Skeletal muscle tissue (tissue), 3 donors: ENCODE measurements at regions not wholly inside any gene's neighbourhood (a gene's known extent, or its start where the extent isn't known, plus 50 kb on each side); places are given as distances from the start of the nearest gene placed in this dataset.

Experiments
- H3K27ac ChIP-seq: one replicate; pipeline ENCODE4 v1.7.0; 2013; ENCODE audit warnings: mild to moderate bottlenecking, low read depth, low read length, inconsistent platforms
- H3K27me3 ChIP-seq, 3 donors: one replicate each; pipeline ENCODE4 v1.7.0; 2013; ENCODE audit warnings: low read length in 3 of 3; ENCODE audit not compliant: control insufficient read depth in 3 of 3, insufficient read depth in 3 of 3
- H3K36me3 ChIP-seq, 3 donors: one replicate each; pipeline ENCODE4 v1.7.0; 2013; ENCODE audit warnings: low read length in 3 of 3; ENCODE audit not compliant: control insufficient read depth in 3 of 3, insufficient read depth in 3 of 3
- H3K4me1 ChIP-seq, 3 donors: one replicate each; pipeline ENCODE4 v1.7.0; 2013; ENCODE audit warnings: low read length in 3 of 3, mild to moderate bottlenecking in 3 of 3; ENCODE audit not compliant: control insufficient read depth in 3 of 3, insufficient read depth in 3 of 3
- H3K4me3 ChIP-seq, 3 donors: one replicate each; pipeline ENCODE4 v1.7.0; 2013; ENCODE audit warnings: low read length in 3 of 3
- H3K9ac ChIP-seq, 3 donors: one replicate each; pipeline ENCODE4 v1.7.0; 2013; ENCODE audit warnings: low read length in 3 of 3, mild to moderate bottlenecking in 3 of 3, moderate library complexity in 2 of 3, low read depth in 1 of 3
- H3K9me3 ChIP-seq, 3 donors: one replicate each; pipeline ENCODE4 v1.7.0; 2013; ENCODE audit warnings: low read length in 3 of 3; ENCODE audit not compliant: control insufficient read depth in 3 of 3
- donor health status: Osteomylitis.

- no peak overlapping the region for H3K27ac ChIP-seq
- H3K9ac ChIP-seq = no peak overlapping the region
- no peaks in the 10 kb centered on the region for H3K9me3 ChIP-seq
- H3K36me3 ChIP-seq = no peaks in the 10 kb centered on the region
- H3K4me1 ChIP-seq = peaks cover 0 to 4% (median 0%) of the 10 kb centered on the region in 3 donors
- H3K27me3 ChIP-seq = peaks cover 9 to 48% (median 45%) of the 10 kb centered on the region in 3 donors
- no peak overlapping the region for H3K4me3 ChIP-seq
These were observed 91.9 kb upstream of the IGSF21 start for GRCh38 chr1:18015719-18016118.

GRCh38 chr1:18018366-18018765 is 89.2 kb upstream of the IGSF21 start:
- H3K27me3 ChIP-seq = peaks cover 13 to 65% (median 65%) of the 10 kb centered on the region in 3 donors
- no peak overlapping the region for H3K9ac ChIP-seq
- H3K27ac ChIP-seq = no peak overlapping the region
- no peak overlapping the region for H3K4me3 ChIP-seq
- H3K9me3 ChIP-seq = no peaks in the 10 kb centered on the region
- H3K4me1 ChIP-seq = peaks cover 0 to 4% (median 0%) of the 10 kb centered on the region in 3 donors
- no peaks in the 10 kb centered on the region for H3K36me3 ChIP-seq

- Histone ChIP-seq H3K27me3 (peaks cover 13 to 60% (median 53%) of the 10 kb centered on the region in 3 donors), H3K36me3 (no peaks in the 10 kb centered on the region)
These were observed 87.4 kb upstream of the IGSF21 start for GRCh38 chr1:18020021-18020817.

GRCh38 chr1:18021242-18021641 is 86.4 kb upstream of the IGSF21 start:
- no peaks in the 10 kb centered on the region for H3K36me3 ChIP-seq
- no peak overlapping the region for H3K27ac ChIP-seq
- H3K9me3 ChIP-seq = no peaks in the 10 kb centered on the region
- H3K4me3 ChIP-seq = no peak overlapping the region
- peaks cover 13 to 52% (median 46%) of the 10 kb centered on the region in 3 donors for H3K27me3 ChIP-seq
- H3K4me1 ChIP-seq = no peaks in the 10 kb centered on the region
- H3K9ac ChIP-seq = no peak overlapping the region

More at GRCh38 chr1:18020021-18020817, 87.4 kb upstream of the IGSF21 start:
- H3K9ac ChIP-seq = no peak overlapping the region
- peaks cover 0 to 3% (median 0%) of the 10 kb centered on the region in 3 donors for H3K4me1 ChIP-seq
- H3K9me3 ChIP-seq = no peaks in the 10 kb centered on the region
- H3K27ac ChIP-seq = no peak overlapping the region
- no peak overlapping the region for H3K4me3 ChIP-seq

GRCh38 chr1:18032172-18032859 is 75.3 kb upstream of the IGSF21 start:
- H3K9me3 ChIP-seq = no peaks in the 10 kb centered on the region
- no peak overlapping the region for H3K4me3 ChIP-seq
- peaks cover 20 to 45% (median 44%) of the 10 kb centered on the region in 3 donors for H3K27me3 ChIP-seq
- H3K36me3 ChIP-seq = no peaks in the 10 kb centered on the region
- H3K9ac ChIP-seq = no peak overlapping the region
- no peaks in the 10 kb centered on the region for H3K4me1 ChIP-seq
- no peak overlapping the region for H3K27ac ChIP-seq

- no peaks in the 10 kb centered on the region for H3K36me3 ChIP-seq
- H3K27me3 ChIP-seq = peaks cover 6 to 29% (median 23%) of the 10 kb centered on the region in 3 donors
- H3K4me3 ChIP-seq = no peak overlapping the region
- H3K4me1 ChIP-seq = no peaks in the 10 kb centered on the region
- no peak overlapping the region for H3K9ac ChIP-seq
- no peaks in the 10 kb centered on the region for H3K9me3 ChIP-seq
- H3K27ac ChIP-seq = no peak overlapping the region
These were observed 72.5 kb upstream of the IGSF21 start for GRCh38 chr1:18035145-18035544.

GRCh38 chr1:18037651-18038050 is 69.9 kb upstream of the IGSF21 start:
- no peak overlapping the region for H3K4me3 ChIP-seq
- H3K27me3 ChIP-seq = peaks cover 0 to 8% (median under 1%) of the 10 kb centered on the region in 3 donors
- peaks cover 0 to 3% (median 0%) of the 10 kb centered on the region in 3 donors for H3K4me1 ChIP-seq
- no peak overlapping the region for H3K9ac ChIP-seq
- H3K27ac ChIP-seq = no peak overlapping the region
- H3K36me3 ChIP-seq = no peaks in the 10 kb centered on the region
- no peaks in the 10 kb centered on the region for H3K9me3 ChIP-seq

GRCh38 chr1:18038051-18038450 is 69.5 kb upstream of the IGSF21 start:
- Histone ChIP-seq H3K9ac (no peak overlapping the region), H3K4me1 (peaks cover 0 to 3% (median 0%) of the 10 kb centered on the region in 3 donors), H3K27me3 (peaks cover 0 to 5% (median 0%) of the 10 kb centered on the region in 3 donors), H3K9me3 (no peaks in the 10 kb centered on the region), H3K27ac (no peak overlapping the region), H3K36me3 (no peaks in the 10 kb centered on the region), H3K4me3 (no peak overlapping the region)

- peaks cover 0 to 3% (median 0%) of the 10 kb centered on the region in 3 donors for H3K4me1 ChIP-seq
- H3K4me3 ChIP-seq = no peak overlapping the region
- H3K9me3 ChIP-seq = no peaks in the 10 kb centered on the region
These were observed 68.5 kb upstream of the IGSF21 start for GRCh38 chr1:18039102-18039501.

GRCh38 chr1:18041102-18041501 is 66.5 kb upstream of the IGSF21 start:
- Histone ChIP-seq H3K27me3 (peaks cover 0 to 23% (median 6%) of the 10 kb centered on the region in 3 donors), H3K9ac (no peak overlapping the region), H3K9me3 (no peaks in the 10 kb centered on the region), H3K27ac (no peak overlapping the region), H3K4me3 (no peak overlapping the region), H3K36me3 (no peaks in the 10 kb centered on the region), H3K4me1 (peaks cover 0 to 3% (median 0%) of the 10 kb centered on the region in 3 donors)

More at GRCh38 chr1:18039102-18039501, 68.5 kb upstream of the IGSF21 start:
- Histone ChIP-seq H3K27ac (no peak overlapping the region), H3K9ac (no peak overlapping the region), H3K36me3 (no peaks in the 10 kb centered on the region), H3K27me3 (peaks cover 0 to 8% (median 0%) of the 10 kb centered on the region in 3 donors)
